ENCODE measurements at regions not wholly inside any gene's neighbourhood (a gene's known extent, or its start where the extent isn't known, plus 50 kb on each side); places are given as distances from the start of the nearest gene placed in this dataset.

GRCh38 chr3:24812116-24812515 is 317.5 kb upstream of the THRB start:
- TF ChIP-seq CTCF (IDR thresholded peaks at IDR 0.05; ENCODE audit: insufficient read depth, low read depth, low read length): no peak
- DNase-seq (ENCODE audit: low read depth): no peak
- H3K4me3 ChIP-seq (ENCODE audit: low read depth, low read length): no peak overlapping the region

GRCh38 chr3:24818055-24818454 is 323.4 kb upstream of the THRB start:
- no peak for TF ChIP-seq CTCF (IDR thresholded peaks at IDR 0.05; ENCODE audit: insufficient read depth, low read depth, low read length)
- DNase-seq (ENCODE audit: low read depth): no peak

GRCh38 chr3:24828011-24828410 is 333.4 kb upstream of the THRB start:
- H3K4me3 ChIP-seq (ENCODE audit: low read depth, low read length): no peak overlapping the region
- no peak for DNase-seq (ENCODE audit: low read depth)
- TF ChIP-seq CTCF (IDR thresholded peaks at IDR 0.05; ENCODE audit: insufficient read depth, low read depth, low read length): no peak

More at GRCh38 chr3:24818055-24818454, 323.4 kb upstream of the THRB start:
- no peak overlapping the region for H3K4me3 ChIP-seq (ENCODE audit: low read depth, low read length)

- no peak for TF ChIP-seq CTCF (IDR thresholded peaks at IDR 0.05; ENCODE audit: insufficient read depth, low read depth, low read length)
- no peak for DNase-seq (ENCODE audit: low read depth)
- no peak overlapping the region for H3K4me3 ChIP-seq (ENCODE audit: low read depth, low read length)
These were observed 333.9 kb upstream of the THRB start for GRCh38 chr3:24828551-24828950.

GRCh38 chr3:24829011-24829581 is 334.4 kb upstream of the THRB start:
- no peak for TF ChIP-seq CTCF (IDR thresholded peaks at IDR 0.05; ENCODE audit: insufficient read depth, low read depth, low read length)
- no peak overlapping the region for H3K4me3 ChIP-seq (ENCODE audit: low read depth, low read length)
- no peak for DNase-seq (ENCODE audit: low read depth)

GRCh38 chr3:24829629-24830229 is 335.1 kb upstream of the THRB start:
- TF ChIP-seq CTCF (IDR thresholded peaks at IDR 0.05; ENCODE audit: insufficient read depth, low read depth, low read length): no peak
- H3K4me3 ChIP-seq (ENCODE audit: low read depth, low read length): no peak overlapping the region
- DNase-seq (ENCODE audit: low read depth): no peak
